SH-SY5Y (cell line): ENCODE measurements at regions not wholly inside any gene's neighbourhood (a gene's known extent, or its start where the extent isn't known, plus 50 kb on each side); places are given as distances from the start of the nearest gene placed in this dataset.

Experiments
- GATA2 ChIP-seq: IDR thresholded peaks from 2 replicates; pipeline ENCODE4 v1.6.1; 2011; ENCODE audit warnings: mild to moderate bottlenecking, low read depth, low read length
- GATA3 ChIP-seq: IDR thresholded peaks from 2 replicates; pipeline ENCODE4 v1.6.1; 2011; ENCODE audit warnings: low read depth, mild to moderate bottlenecking, low read length, moderate library complexity

- no peak for TF ChIP-seq GATA2
- TF ChIP-seq GATA3 = no peak
Measured at GRCh38 chr9:87390361-87390760, 107.3 kb upstream of the DAPK1 start.
